ENCODE measurements at regions not wholly inside any gene's neighbourhood (a gene's known extent, or its start where the extent isn't known, plus 50 kb on each side); places are given as distances from the start of the nearest gene placed in this dataset.
"Not testable (repeated sequence)": the region's sequence is repeated elsewhere in the genome, so short reads cannot be mapped to it uniquely, and the experiment has no call there.

DNA sequence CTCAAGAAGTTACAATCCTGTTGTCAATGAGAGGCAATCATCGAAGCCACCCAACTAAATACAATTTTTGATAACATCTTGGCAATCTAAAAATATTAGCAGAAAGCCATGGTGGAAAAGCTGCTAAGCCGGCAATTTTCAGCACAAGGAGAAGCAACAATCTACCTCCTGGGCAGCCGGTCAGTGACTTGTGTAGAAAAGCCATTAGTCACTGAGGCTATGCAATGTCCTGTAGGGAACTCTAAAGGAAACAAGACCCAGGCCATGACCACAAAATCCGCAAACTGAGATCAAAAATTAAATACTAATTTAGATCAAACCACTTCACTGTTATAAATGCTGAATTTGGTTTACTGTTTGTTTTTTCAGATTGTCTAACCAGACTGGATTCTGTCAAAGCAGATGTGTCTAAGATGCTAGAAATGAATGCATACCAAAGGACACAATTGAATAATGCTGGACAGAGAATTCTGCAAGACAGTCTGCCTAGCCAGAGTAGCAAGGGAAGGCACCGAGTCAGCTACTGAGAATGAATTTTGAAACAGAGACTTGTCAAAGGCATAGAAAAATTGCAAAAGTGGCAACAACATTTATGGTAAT lies 384.8 kb downstream of the PRELID2 start:
- Histone ChIP-seq H3K79me2 (ENCODE audit: low read length) (no peaks in the 10 kb centered on the region), H3K4me2 (ENCODE audit: low read length) (no peak overlapping the region), H3K9me3 (ENCODE audit: insufficient read depth, low read length) (no peaks in the 10 kb centered on the region), H2AFZ (ENCODE audit: low read depth, low read length) (no peak overlapping the region), H3K27me3 (ENCODE audit: low read depth, low read length) (no peaks in the 10 kb centered on the region), H3K4me1 (ENCODE audit: low read length) (no peaks in the 10 kb centered on the region), H3K27ac (ENCODE audit: low read length) (no peak overlapping the region), H4K20me1 (ENCODE audit: insufficient read depth, low read length) (no peaks in the 10 kb centered on the region), H3K4me3 (ENCODE audit: low read length) (no peak overlapping the region), H3K9ac (ENCODE audit: low read length) (no peak overlapping the region), H3K36me3 (replicated peaks; ENCODE audit: low read depth, low read length) (no peaks in the 10 kb centered on the region)
- TF ChIP-seq, protein P1, sequence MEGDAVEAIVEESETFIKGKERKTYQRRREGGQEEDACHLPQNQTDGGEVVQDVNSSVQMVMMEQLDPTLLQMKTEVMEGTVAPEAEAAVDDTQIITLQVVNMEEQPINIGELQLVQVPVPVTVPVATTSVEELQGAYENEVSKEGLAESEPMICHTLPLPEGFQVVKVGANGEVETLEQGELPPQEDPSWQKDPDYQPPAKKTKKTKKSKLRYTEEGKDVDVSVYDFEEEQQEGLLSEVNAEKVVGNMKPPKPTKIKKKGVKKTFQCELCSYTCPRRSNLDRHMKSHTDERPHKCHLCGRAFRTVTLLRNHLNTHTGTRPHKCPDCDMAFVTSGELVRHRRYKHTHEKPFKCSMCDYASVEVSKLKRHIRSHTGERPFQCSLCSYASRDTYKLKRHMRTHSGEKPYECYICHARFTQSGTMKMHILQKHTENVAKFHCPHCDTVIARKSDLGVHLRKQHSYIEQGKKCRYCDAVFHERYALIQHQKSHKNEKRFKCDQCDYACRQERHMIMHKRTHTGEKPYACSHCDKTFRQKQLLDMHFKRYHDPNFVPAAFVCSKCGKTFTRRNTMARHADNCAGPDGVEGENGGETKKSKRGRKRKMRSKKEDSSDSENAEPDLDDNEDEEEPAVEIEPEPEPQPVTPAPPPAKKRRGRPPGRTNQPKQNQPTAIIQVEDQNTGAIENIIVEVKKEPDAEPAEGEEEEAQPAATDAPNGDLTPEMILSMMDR (IDR thresholded peaks at IDR 0.05; ENCODE audit: low read depth, low read length) = no peak
- TF ChIP-seq EZH2phosphoT487 (IDR thresholded peaks at IDR 0.05; ENCODE audit: low read depth) = no peak

DNA sequence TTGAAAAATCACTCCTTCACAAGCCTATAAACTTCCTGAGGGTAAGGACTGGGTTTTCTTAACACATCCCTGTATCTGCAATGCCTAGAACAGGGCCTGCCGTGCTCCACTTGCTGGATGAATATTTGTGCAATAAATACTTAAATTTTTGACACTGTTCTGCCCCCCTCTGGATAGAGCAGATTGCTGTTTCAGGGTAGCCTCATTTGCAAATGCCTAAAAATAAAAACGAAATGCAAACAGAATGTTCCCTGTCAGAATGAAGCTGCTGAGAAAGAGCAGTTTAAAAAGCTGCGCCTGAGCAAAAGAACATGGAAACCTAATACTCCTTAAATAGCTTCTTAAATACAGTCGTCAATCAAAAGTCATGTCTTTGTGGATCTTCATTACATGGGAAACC lies 385.3 kb downstream of the PRELID2 start:
- no peak overlapping the region for H3K27ac ChIP-seq (ENCODE audit: low read length)
- H3K9ac ChIP-seq (ENCODE audit: low read length) = no peak overlapping the region
- H3K79me2 ChIP-seq (ENCODE audit: low read length) = no peaks in the 10 kb centered on the region
- H3K27me3 ChIP-seq (ENCODE audit: low read depth, low read length) = no peaks in the 10 kb centered on the region
- no peak overlapping the region for H3K4me2 ChIP-seq (ENCODE audit: low read length)
- no peak overlapping the region for H2AFZ ChIP-seq (ENCODE audit: low read depth, low read length)
- H3K9me3 ChIP-seq (ENCODE audit: insufficient read depth, low read length) = no peaks in the 10 kb centered on the region
- no peak overlapping the region for H3K4me3 ChIP-seq (ENCODE audit: low read length)
- TF ChIP-seq EZH2phosphoT487 (IDR thresholded peaks at IDR 0.05; ENCODE audit: low read depth) = no peak
- TF ChIP-seq, protein P1 (IDR thresholded peaks at IDR 0.05; ENCODE audit: low read depth, low read length) = no peak
- no peaks in the 10 kb centered on the region for H4K20me1 ChIP-seq (ENCODE audit: insufficient read depth, low read length)
- H3K36me3 ChIP-seq (replicated peaks; ENCODE audit: low read depth, low read length) = no peaks in the 10 kb centered on the region
- H3K4me1 ChIP-seq (ENCODE audit: low read length) = no peaks in the 10 kb centered on the region

DNA sequence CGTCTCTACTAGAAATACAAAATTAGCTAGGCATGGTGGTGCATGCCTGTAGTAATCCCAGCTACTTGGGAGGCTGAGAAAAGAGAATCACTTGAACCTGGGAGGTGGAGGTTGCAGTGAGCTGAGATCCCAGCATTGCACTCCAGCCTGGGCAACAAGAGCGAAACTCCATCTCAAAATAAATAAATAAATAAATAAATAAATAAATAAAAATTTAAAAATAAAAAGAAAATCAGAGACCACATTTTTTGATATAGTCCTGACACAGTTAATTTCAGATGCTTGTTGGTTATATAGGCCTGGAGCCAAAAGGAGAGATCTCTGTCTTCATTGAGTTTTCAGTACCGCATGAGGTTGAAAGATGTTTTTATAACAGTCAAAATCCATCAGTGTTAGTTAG lies 388.3 kb downstream of the PRELID2 start:
- H4K20me1 ChIP-seq (ENCODE audit: insufficient read depth, low read length); H3K36me3 ChIP-seq (replicated peaks; ENCODE audit: low read depth, low read length); H3K27ac ChIP-seq (ENCODE audit: low read length); H3K79me2 ChIP-seq (ENCODE audit: low read length); H3K4me2 ChIP-seq (ENCODE audit: low read length); H3K4me1 ChIP-seq (ENCODE audit: low read length); H3K4me3 ChIP-seq (ENCODE audit: low read length); H3K9me3 ChIP-seq (ENCODE audit: insufficient read depth, low read length); H2AFZ ChIP-seq (ENCODE audit: low read depth, low read length); H3K27me3 ChIP-seq (ENCODE audit: low read depth, low read length); H3K9ac ChIP-seq (ENCODE audit: low read length): not testable (repeated sequence)

DNA sequence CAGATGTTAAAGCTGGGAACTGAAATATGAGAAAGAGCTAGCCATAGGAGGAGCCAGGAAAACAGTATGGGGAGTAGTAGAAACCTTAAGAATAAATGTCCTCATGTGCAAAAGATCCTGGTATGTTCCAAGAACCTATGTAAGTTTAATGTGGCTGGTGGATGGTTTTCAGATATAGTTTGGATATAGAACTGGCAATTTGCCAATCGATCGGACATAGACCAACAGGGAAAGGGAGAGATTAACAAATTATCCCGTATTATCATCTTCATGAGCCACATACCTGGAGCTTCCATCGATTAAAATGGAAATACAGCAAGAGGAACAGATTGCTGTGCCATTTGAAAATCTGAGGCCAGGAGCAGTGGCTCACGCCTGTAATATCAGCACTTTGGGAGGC lies 388.7 kb downstream of the PRELID2 start:
- H3K27ac ChIP-seq (ENCODE audit: low read length) = no peak overlapping the region
- no peak overlapping the region for H3K4me2 ChIP-seq (ENCODE audit: low read length)
- H3K9ac ChIP-seq (ENCODE audit: low read length) = no peak overlapping the region
- H3K36me3 ChIP-seq (replicated peaks; ENCODE audit: low read depth, low read length) = no peaks in the 10 kb centered on the region
- no peaks in the 10 kb centered on the region for H3K9me3 ChIP-seq (ENCODE audit: insufficient read depth, low read length)
- TF ChIP-seq, protein P1 (IDR thresholded peaks at IDR 0.05; ENCODE audit: low read depth, low read length) = no peak
- TF ChIP-seq EZH2phosphoT487 (IDR thresholded peaks at IDR 0.05; ENCODE audit: low read depth) = no peak
- no peaks in the 10 kb centered on the region for H3K79me2 ChIP-seq (ENCODE audit: low read length)
- H3K4me3 ChIP-seq (ENCODE audit: low read length) = no peak overlapping the region
- H3K4me1 ChIP-seq (ENCODE audit: low read length) = no peaks in the 10 kb centered on the region
- H2AFZ ChIP-seq (ENCODE audit: low read depth, low read length) = no peak overlapping the region
- H4K20me1 ChIP-seq (ENCODE audit: insufficient read depth, low read length) = no peaks in the 10 kb centered on the region
- H3K27me3 ChIP-seq (ENCODE audit: low read depth, low read length) = no peaks in the 10 kb centered on the region

DNA sequence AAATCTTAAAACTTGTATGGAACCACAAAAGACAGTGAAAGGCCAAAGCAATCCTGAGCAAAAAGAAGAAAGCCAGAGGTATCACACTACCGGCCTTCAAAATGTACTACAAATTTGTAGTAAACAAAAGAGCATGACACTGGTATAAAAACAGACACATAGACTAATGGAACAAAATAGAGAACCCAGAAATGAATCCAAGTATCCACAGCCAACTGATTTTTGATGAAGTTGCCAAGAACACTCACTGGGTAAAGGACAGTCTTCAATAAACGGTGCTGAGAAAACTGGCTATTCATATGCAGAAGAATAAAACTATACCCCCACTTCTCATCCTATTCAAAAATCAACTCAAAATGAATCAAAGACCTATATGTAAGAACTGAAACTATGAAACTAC lies 390.1 kb downstream of the PRELID2 start:
- H2AFZ ChIP-seq (ENCODE audit: low read depth, low read length) = no peak overlapping the region
- H3K4me1 ChIP-seq (ENCODE audit: low read length) = no peaks in the 10 kb centered on the region
- no peaks in the 10 kb centered on the region for H4K20me1 ChIP-seq (ENCODE audit: insufficient read depth, low read length)
- no peak overlapping the region for H3K9ac ChIP-seq (ENCODE audit: low read length)
- H3K36me3 ChIP-seq (replicated peaks; ENCODE audit: low read depth, low read length) = no peaks in the 10 kb centered on the region
- no peak overlapping the region for H3K4me2 ChIP-seq (ENCODE audit: low read length)
- no peak overlapping the region for H3K27ac ChIP-seq (ENCODE audit: low read length)
- no peaks in the 10 kb centered on the region for H3K79me2 ChIP-seq (ENCODE audit: low read length)
- H3K27me3 ChIP-seq (ENCODE audit: low read depth, low read length) = no peaks in the 10 kb centered on the region
- no peaks in the 10 kb centered on the region for H3K9me3 ChIP-seq (ENCODE audit: insufficient read depth, low read length)
- TF ChIP-seq, protein P1 (IDR thresholded peaks at IDR 0.05; ENCODE audit: low read depth, low read length) = no peak
- TF ChIP-seq EZH2phosphoT487 (IDR thresholded peaks at IDR 0.05; ENCODE audit: low read depth) = no peak
- H3K4me3 ChIP-seq (ENCODE audit: low read length) = no peak overlapping the region
